Psoas muscle (tissue), 7 donors: ENCODE measurements at regions not wholly inside any gene's neighbourhood (a gene's known extent, or its start where the extent isn't known, plus 50 kb on each side); places are given as distances from the start of the nearest gene placed in this dataset.

Experiments used
- ATAC-seq, 4 donors: fragments of 200-7000 bp; cut with Tn5 transposase; one replicate each; pipeline ENCODE4 v1.9.1; 2020; ENCODE audit warnings: moderate library complexity in 3 of 4, mild to moderate bottlenecking in 2 of 4
- DNase-seq, 2 donors: peaks; one replicate each; pipeline ENCODE4 v3.0.0-alpha.2; 2020
- H3K27ac ChIP-seq: fragments of 200-600 bp; one replicate; pipeline ENCODE4 v1.8.0; 2022
- H3K27me3 ChIP-seq, 3 donors: fragments of 200-600 bp in 1 of 3; one replicate each; pipeline versions ENCODE4 v1.6.1 to v1.8.0; 2013 to 2022; ENCODE audit warnings: low read length in 2 of 3, mild to moderate bottlenecking in 2 of 3, moderate library complexity in 1 of 3; ENCODE audit not compliant: insufficient read depth in 3 of 3
- H3K36me3 ChIP-seq, 2 donors: fragments of 200-600 bp in 1 of 2; one replicate each; pipeline versions ENCODE4 v1.6.1 to v1.8.0; 2013 to 2022; ENCODE audit warnings: low read depth in 1 of 2, mild to moderate bottlenecking in 1 of 2, moderate library complexity in 1 of 2; ENCODE audit not compliant: insufficient read depth in 1 of 2
- H3K4me1 ChIP-seq: fragments of 200-600 bp; one replicate; pipeline ENCODE4 v1.8.0; 2022
- H3K4me3 ChIP-seq: fragments of 200-600 bp; one replicate; pipeline ENCODE4 v1.8.0; 2022; ENCODE audit warnings: mild to moderate bottlenecking
- H3K9me3 ChIP-seq: fragments of 200-600 bp; one replicate; pipeline ENCODE4 v1.8.0; 2022
- CTCF ChIP-seq: fragments of 200-600 bp; IDR thresholded peaks from one replicate; pipeline ENCODE4 v1.8.0; 2022; ENCODE audit warnings: antibody characterized with exemption
- WGBS, 3 donors: extraction: QIAGEN DNeasy Blood & Tissue Kit; methylation state at CpG; one replicate each; pipeline versions ENCODE4 v1.1.6 to v1.1.7; 2013; 5-methylcytosine and 5-hydroxymethylcytosine counted together
- intact Hi-C, 2 donors: fragments of 100-400 bp; cut with DNase I; formaldehyde crosslinking; loops; one replicate each; pipeline versions ENCODE4 v1.11.0 to v1.14.2; 2022
- donor health status: healthy with polysubstance abuse.
- donor health status: DM: no; HTN: no; CAD: no; lungs with moderate emphysema.
- donor health status: Bipolar disorder and iron deficiency.
- donor health status: healthy.
- donor health status: DM: yes; HTN: yes; CAD: no.
- donor health status: DM: no; HTN: no; CAD: no.
- donor health status: DM: yes; HTN: yes; CAD: no.

DNA sequence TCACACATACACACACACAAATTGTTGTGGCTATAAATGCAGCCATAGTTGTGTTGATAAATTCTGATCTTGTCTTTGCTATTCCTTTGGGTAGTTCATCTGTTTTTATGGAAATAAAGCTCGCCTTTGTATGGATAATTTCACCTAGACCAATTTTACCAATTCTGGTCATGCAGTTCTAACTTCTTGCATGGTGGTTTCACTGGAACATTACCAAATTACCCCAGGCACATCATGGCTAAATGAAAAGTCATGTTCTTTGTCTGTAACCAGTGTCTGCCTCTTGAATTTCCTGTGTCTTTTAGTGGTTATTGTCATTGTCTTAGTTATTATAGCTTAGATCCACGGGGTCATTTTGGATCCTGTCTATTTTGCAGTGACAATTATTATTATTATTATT is 50.3 kb upstream of the TMC1 start:
- intact Hi-C loops = no loop called here
- ATAC-seq = no peak
- H3K9me3 ChIP-seq = no peaks in the 10 kb centered on the region

DNA sequence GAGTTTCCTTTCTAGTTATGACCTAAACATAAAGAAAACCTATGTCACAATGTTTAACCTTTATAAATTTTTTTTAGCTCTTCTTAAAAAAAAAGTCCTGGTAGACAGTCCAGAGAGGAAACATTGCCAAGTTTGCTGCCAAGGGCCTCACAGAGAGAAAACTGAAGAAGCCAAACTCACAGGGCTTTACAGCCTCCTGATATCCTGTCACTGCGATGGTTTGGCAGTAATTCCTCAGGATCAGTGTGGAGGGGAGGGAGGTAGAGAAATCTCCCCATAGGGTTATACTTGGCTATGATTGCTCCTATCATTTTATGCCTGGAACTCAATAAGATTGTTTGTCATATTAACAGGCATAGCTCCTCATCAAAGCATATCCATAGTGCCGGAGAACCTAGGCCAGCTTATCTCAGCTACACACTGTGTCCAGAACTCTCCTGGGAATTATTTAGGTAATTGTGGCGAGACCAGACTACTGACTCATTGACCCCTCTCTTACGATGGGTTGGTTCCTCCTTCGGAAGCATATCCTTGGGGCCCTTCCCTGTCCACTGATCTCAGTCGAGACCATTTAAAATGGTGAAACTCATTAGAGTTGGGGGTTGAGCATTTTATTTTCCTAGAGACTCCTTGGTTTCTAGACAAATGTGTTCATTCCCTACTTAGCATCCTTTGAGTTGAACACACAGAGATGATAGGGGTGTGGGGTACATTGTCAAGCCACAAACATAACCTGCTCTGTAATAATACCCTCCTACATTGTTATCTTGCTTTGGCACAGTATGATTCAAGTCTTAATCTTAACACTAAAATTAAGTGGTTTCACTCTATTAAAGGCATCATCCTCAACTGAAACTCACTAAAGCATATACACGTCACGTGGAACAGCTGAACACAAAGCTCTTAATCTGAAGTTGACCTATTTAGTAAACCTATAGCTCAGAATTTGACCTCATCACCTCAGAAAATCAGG is 53.4 kb upstream of the TMC1 start:
- H3K4me1 ChIP-seq = no peaks in the 10 kb centered on the region
- no peak for DNase-seq
- H3K36me3 ChIP-seq = no peaks in the 10 kb centered on the region
- 72 to 78% (median 75%) methylated on average over 8 of the region's 8 CpGs for WGBS, 3 donors
- TF ChIP-seq CTCF = no peak
- no peak overlapping the region for H3K4me3 ChIP-seq
- no peak for ATAC-seq
- intact Hi-C loops = no loop called here
- no peaks in the 10 kb centered on the region for H3K9me3 ChIP-seq
- no peaks in the 10 kb centered on the region for H3K27me3 ChIP-seq
- no peak overlapping the region for H3K27ac ChIP-seq

More for the DNA sequence above, 50.3 kb upstream of the TMC1 start:
- no peak for TF ChIP-seq CTCF
- DNase-seq = no peak
- Histone ChIP-seq H3K27me3 (no peaks in the 10 kb centered on the region), H3K4me3 (no peak overlapping the region), H3K27ac (no peak overlapping the region), H3K4me1 (no peaks in the 10 kb centered on the region), H3K36me3 (no peaks in the 10 kb centered on the region)
- WGBS, 3 donors = 80 to 85% (median 85%) methylated on average over 2 of the region's 2 CpGs

- intact Hi-C loops = no loop called here
- no peak overlapping the region for H3K4me3 ChIP-seq
- TF ChIP-seq CTCF = no peak
- H3K27me3 ChIP-seq = no peaks in the 10 kb centered on the region
- no peak overlapping the region for H3K27ac ChIP-seq
- ATAC-seq = no peak
- whole genome bisulfite sequencing, 3 donors = 77 to 88% (median 83%) methylated on average over 3 of the region's 3 CpGs
- DNase-seq = no peak
- no peaks in the 10 kb centered on the region for H3K4me1 ChIP-seq
- H3K9me3 ChIP-seq = no peaks in the 10 kb centered on the region
- H3K36me3 ChIP-seq = no peaks in the 10 kb centered on the region
These were observed 55.8 kb upstream of the TMC1 start for GRCh38 chr9:72465593-72465984.

DNA sequence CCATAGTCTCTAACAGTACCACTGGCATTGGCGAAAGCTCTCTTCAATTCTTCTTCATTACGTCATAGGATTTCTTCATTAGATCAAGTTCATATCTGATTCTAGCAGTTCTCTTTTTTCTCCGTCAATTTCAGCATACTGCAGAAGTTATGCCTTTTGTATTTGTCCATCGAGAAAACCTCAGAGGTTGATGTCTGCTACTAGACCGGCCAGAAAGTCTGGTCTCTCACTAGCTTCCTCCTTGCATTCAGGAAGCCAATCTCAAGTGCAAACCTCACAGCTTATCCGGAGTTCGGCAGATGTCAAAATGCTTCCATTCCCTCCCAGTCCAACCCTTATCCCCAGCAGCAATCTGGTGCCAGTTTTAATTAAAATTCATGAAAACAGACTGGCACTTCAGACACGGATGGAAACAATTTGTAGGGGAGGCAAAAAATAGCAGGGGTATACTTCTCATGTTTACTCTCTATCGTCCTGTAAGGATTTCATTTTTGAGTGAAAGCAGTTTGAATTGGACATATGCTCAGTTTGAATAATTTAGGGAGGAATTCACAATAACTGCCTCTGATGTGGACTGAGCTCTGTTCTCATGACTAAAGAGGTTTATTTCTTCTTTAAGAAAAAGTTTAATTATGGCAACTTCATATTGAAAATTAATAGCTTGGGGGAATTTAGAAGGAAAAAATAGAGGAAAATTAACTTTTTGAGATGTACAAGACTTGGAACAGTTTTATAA is 56.4 kb upstream of the TMC1 start:
- 48 to 53% (median 48%) methylated on average over 9 of the region's 9 CpGs for WGBS, 3 donors
- Histone ChIP-seq H3K9me3 (no peaks in the 10 kb centered on the region), H3K27me3 (no peaks in the 10 kb centered on the region), H3K4me3 (no peak overlapping the region), H3K36me3 (no peaks in the 10 kb centered on the region), H3K4me1 (no peaks in the 10 kb centered on the region), H3K27ac (no peak overlapping the region)
- ATAC-seq (no peak), DNase-seq (no peak)
- intact Hi-C loops = no loop called here
- no peak for TF ChIP-seq CTCF
